ENCODE measurements at regions not wholly inside any gene's neighbourhood (a gene's known extent, or its start where the extent isn't known, plus 50 kb on each side); places are given as distances from the start of the nearest gene placed in this dataset.

GRCh38 chr6:119957195-119957594, 607.6 kb upstream of the MAN1A1 start:
- H2BK5ac ChIP-seq (ENCODE audit: low read depth, low read length) = no peak overlapping the region
- no peak overlapping the region for H3K14ac ChIP-seq (ENCODE audit: insufficient read length)
- peak in 1 of 2 experiments; percentile 25 for DNase-seq (ENCODE audit: low read depth in 1 of 2, low spot score in 2 of 2)
- no peak overlapping the region for H3K23ac ChIP-seq (ENCODE audit: insufficient read length)
- H3K56ac ChIP-seq (replicated peaks; ENCODE audit: insufficient read length, low read depth, low read length) = no peak overlapping the region
- no peak overlapping the region for H4K8ac ChIP-seq (ENCODE audit: extremely low read depth, insufficient read depth, low read length)
- H3K4me1 ChIP-seq (replicated peaks in 1 of 4; ENCODE audit: control insufficient read depth in 3 of 4, insufficient read depth in 4 of 4, low read length in 3 of 4) = peaks cover 0 to 11% (median 5%) of the 10 kb centered on the region in 4 experiments; a peak in 6 of 7 replicates
- no peak overlapping the region for H2AK5ac ChIP-seq (ENCODE audit: low read depth, low read length)
- no peak overlapping the region for H2BK20ac ChIP-seq (ENCODE audit: low read length)
- H3K9me3 ChIP-seq (ENCODE audit: insufficient read depth in 2 of 2, low read depth in 1 of 2, low read length in 1 of 2) = no peaks in the 10 kb centered on the region
- peak overlapping the region; percentile 27 to 28; a peak in 1 of 4 replicates for H3K4me2 ChIP-seq (ENCODE audit: insufficient read depth in 1 of 2, low read depth in 2 of 2, low read length in 2 of 2)
- peak overlapping the region; percentile 56; the same call in 1 of the 2 replicates for H2BK12ac ChIP-seq (ENCODE audit: low read depth, low read length)
- H4K91ac ChIP-seq (replicated peaks; ENCODE audit: insufficient read length, low read length) = no peak overlapping the region
- POLR2A ChIA-PET (ENCODE audit: partially characterized antibody) = interaction anchor here (2.6 kb wide), 1 partner anchor 10 kb away, joined by 7 read pairs; no protein-coding TSS in a partner anchor
- H3K9ac ChIP-seq (replicated peaks in 1 of 4; ENCODE audit: extremely low read depth in 1 of 4, low read depth in 3 of 4, low read length in 3 of 4) = no peak overlapping the region; a peak in 1 of 7 replicates
- H2BK15ac ChIP-seq (ENCODE audit: low read length) = no peak overlapping the region
- CTCF ChIA-PET (ENCODE audit: partially characterized antibody) = interaction anchor here (1.5 to 3.5 kb wide), 4 partner anchors 10 to 136 kb away, joined by 3 to 23 read pairs (median 8); no protein-coding TSS in a partner anchor
- H3K79me1 ChIP-seq (ENCODE audit: low read depth, low read length) = no peaks in the 10 kb centered on the region
- peak overlapping the region; percentile 88 for H2AFZ ChIP-seq (ENCODE audit: low read length)
- H3K27me3 ChIP-seq (replicated peaks in 1 of 4; ENCODE audit: control insufficient read depth in 3 of 4, extremely low read depth in 1 of 4, insufficient read depth in 3 of 4, low read length in 3 of 4) = no peaks in the 10 kb centered on the region
- no peak overlapping the region for H4K5ac ChIP-seq (ENCODE audit: insufficient read length, low read depth, low read length)
- H3K4me3 ChIP-seq (ENCODE audit: extremely low read depth in 1 of 4, insufficient read depth in 2 of 4, low read depth in 3 of 4, low read length in 4 of 4) = no peak overlapping the region
- no peaks in the 10 kb centered on the region for H3K23me2 ChIP-seq (ENCODE audit: low read depth, low read length)
- FAIRE-seq = no peak
- H3K27ac ChIP-seq (ENCODE audit: low read depth, low read length) = no peak overlapping the region
- H3K4ac ChIP-seq (replicated peaks; ENCODE audit: insufficient read length, low read depth, low read length) = no peak overlapping the region
- no peaks in the 10 kb centered on the region for H4K20me1 ChIP-seq (replicated peaks in 1 of 2; ENCODE audit: control insufficient read depth in 1 of 2, insufficient read depth in 2 of 2, low read length in 2 of 2)
- no peaks in the 10 kb centered on the region for H3K79me2 ChIP-seq (ENCODE audit: control insufficient read depth in 1 of 2, insufficient read depth in 2 of 2, low read length in 2 of 2)
- H2BK120ac ChIP-seq (replicated peaks; ENCODE audit: low read depth, low read length) = no peak overlapping the region
- 85% methylated on average over 3 of the region's 3 CpGs; no CpG with 5 or more reads in 1 of the 2 experiments for WGBS, 2 experiments (ENCODE audit: extremely low coverage in 1 of 2, insufficient coverage in 1 of 2, insufficient read length in 1 of 2, insufficient replicate concordance in 2 of 2, low coverage in 1 of 2, low lambda C conversion rate in 2 of 2, missing lambda C conversion rate in 1 of 2)
- H3K36me3 ChIP-seq (ENCODE audit: control insufficient read depth in 2 of 4, insufficient read depth in 4 of 4, low read length in 3 of 4) = no peaks in the 10 kb centered on the region
- H3K18ac ChIP-seq (ENCODE audit: extremely low read depth, low read length) = no peak overlapping the region
- no peak for TF ChIP-seq POU5F1 (IDR thresholded peaks at IDR 0.05; ENCODE audit: low read depth, low read length)
- TF ChIP-seq POLR2AphosphoS5 (IDR thresholded peaks at IDR 0.05; ENCODE audit: low read depth, low read length) = no peak
- no peak for TF ChIP-seq PHF8 (conservative IDR thresholded peaks at IDR 0.05; ENCODE audit: low read depth, low read length)
- no peak for TF ChIP-seq JUND (IDR thresholded peaks at IDR 0.05; ENCODE audit: low read length)
- TF ChIP-seq KDM5A (IDR thresholded peaks at IDR 0.05; ENCODE audit: low read length) = no peak
- no peak for TF ChIP-seq CBX5 (IDR thresholded peaks at IDR 0.05; ENCODE audit: low read depth, low read length)
- TF ChIP-seq, protein P1, sequence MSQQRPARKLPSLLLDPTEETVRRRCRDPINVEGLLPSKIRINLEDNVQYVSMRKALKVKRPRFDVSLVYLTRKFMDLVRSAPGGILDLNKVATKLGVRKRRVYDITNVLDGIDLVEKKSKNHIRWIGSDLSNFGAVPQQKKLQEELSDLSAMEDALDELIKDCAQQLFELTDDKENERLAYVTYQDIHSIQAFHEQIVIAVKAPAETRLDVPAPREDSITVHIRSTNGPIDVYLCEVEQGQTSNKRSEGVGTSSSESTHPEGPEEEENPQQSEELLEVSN (IDR thresholded peaks at IDR 0.05) = no peak
- no peak for TF ChIP-seq EZH2 (IDR thresholded peaks at IDR 0.05; ENCODE audit: low read depth, low read length, severe bottlenecking)
- peak; percentile 92 for TF ChIP-seq TEAD4 (IDR thresholded peaks at IDR 0.05; ENCODE audit: low read depth, low read length)
- TF ChIP-seq SP1 (IDR thresholded peaks at IDR 0.05; ENCODE audit: low read depth, low read length) = peak; percentile 86
- TF ChIP-seq SP2 (IDR thresholded peaks at IDR 0.05; ENCODE audit: low read length) = no peak
- no peak for TF ChIP-seq NRF1 (IDR thresholded peaks at IDR 0.05; ENCODE audit: low read depth, low read length)
- no peak for TF ChIP-seq BACH1 (IDR thresholded peaks at IDR 0.05; ENCODE audit: low read length)
- TF ChIP-seq MAFK (IDR thresholded peaks at IDR 0.05; ENCODE audit: low read depth, low read length) = no peak
- peak; percentile 36 for TF ChIP-seq ASH2L (IDR thresholded peaks at IDR 0.05; ENCODE audit: low read length)
